ENCODE measurements at regions not wholly inside any gene's neighbourhood (a gene's known extent, or its start where the extent isn't known, plus 50 kb on each side); places are given as distances from the start of the nearest gene placed in this dataset.

DNA sequence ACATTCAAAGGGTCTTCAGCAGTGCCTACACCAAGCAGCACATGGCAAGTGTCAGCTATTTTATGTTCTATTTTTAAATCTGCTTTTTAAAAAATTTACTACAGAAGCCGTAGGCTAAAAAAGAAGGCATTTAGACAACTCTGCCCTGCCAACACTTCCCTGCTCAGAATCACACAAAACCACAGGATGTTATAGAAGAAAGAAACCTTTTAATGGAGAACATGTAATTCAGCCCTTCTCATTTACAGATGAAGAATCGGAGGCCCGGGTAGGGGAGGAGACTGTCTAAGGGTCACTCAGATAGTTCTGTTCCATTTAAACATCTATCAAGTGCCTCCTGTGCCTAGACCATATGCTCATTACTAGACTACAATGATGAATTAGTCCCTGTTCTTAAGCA, 171.8 kb upstream of the NTF3 start:
- CTCF ChIA-PET = no interaction called here

DNA sequence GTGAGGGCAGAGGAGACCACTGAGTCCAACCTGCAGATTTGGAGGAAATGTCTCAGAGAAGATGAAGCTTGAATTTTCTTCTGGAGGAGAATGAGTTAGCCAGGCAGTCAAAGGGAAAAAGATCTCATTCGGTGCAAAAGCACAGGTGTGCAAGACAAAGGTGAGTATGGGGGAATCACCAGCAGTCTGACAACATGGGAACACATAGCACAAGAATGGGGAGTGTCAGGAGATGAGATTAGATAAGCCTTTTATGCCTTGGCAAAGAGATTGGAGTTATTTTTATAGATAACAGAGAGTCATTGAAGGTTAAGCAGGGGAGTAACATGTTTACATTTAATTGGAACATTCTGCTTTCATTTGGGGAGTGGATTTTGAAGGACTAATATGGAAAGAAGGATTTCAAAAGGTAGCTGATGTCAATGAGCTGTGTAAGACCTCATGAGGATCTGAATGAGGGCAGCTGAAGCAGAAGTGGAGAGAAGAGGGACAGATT, 171.3 kb upstream of the NTF3 start:
- Histone ChIP-seq H3K9me2 (replicated peaks; ENCODE audit: low read length) (no peaks in the 10 kb centered on the region), H3K27me3 (ENCODE audit: low read length) (no peaks in the 10 kb centered on the region), H3F3A (ENCODE audit: low read length, unreplicated experiment) (no peaks in the 10 kb centered on the region), H2AFZ (ENCODE audit: low read length) (no peak overlapping the region), H3K36me3 (ENCODE audit: low read depth, low read length) (no peaks in the 10 kb centered on the region), H4K20me1 (ENCODE audit: low read length) (no peaks in the 10 kb centered on the region), H3K27ac (ENCODE audit: low read length) (no peak overlapping the region), H3K4me2 (ENCODE audit: low read length) (no peak overlapping the region), H3K4me1 (ENCODE audit: insufficient read depth, low read length) (no peaks in the 10 kb centered on the region), H3K9me3 (ENCODE audit: low read length) (no peaks in the 10 kb centered on the region), H3K79me2 (ENCODE audit: low read length) (no peaks in the 10 kb centered on the region), H3K4me3 (ENCODE audit: low read length) (no peak overlapping the region), H3K9ac (ENCODE audit: low read length) (no peak overlapping the region)
- intact Hi-C loops (cut with micrococcal nuclease) = no loop called here
- no peak for TF ChIP-seq EZH2phosphoT487 (IDR thresholded peaks at IDR 0.05; ENCODE audit: borderline replicate concordance, low read length)
- CTCF ChIA-PET = no interaction called here
- BruUV-seq (replicated peaks) = no TSS peak
- ATAC-seq (no peak), DNase-seq (no peak)
- POLR2A ChIA-PET (ENCODE audit: unreplicated experiment) = no interaction called here

More for the DNA sequence above, 171.8 kb upstream of the NTF3 start:
- Histone ChIP-seq H3K27ac (ENCODE audit: low read length) (no peak overlapping the region), H3K4me2 (ENCODE audit: low read length) (no peak overlapping the region), H3K4me3 (ENCODE audit: low read length) (no peak overlapping the region), H3K36me3 (ENCODE audit: low read depth, low read length) (no peaks in the 10 kb centered on the region), H3K9me3 (ENCODE audit: low read length) (no peaks in the 10 kb centered on the region), H3K27me3 (ENCODE audit: low read length) (no peaks in the 10 kb centered on the region), H3F3A (ENCODE audit: low read length, unreplicated experiment) (no peaks in the 10 kb centered on the region), H3K9ac (ENCODE audit: low read length) (no peak overlapping the region), H3K4me1 (ENCODE audit: insufficient read depth, low read length) (no peaks in the 10 kb centered on the region), H3K79me2 (ENCODE audit: low read length) (no peaks in the 10 kb centered on the region), H4K20me1 (ENCODE audit: low read length) (no peaks in the 10 kb centered on the region), H2AFZ (ENCODE audit: low read length) (no peak overlapping the region), H3K9me2 (replicated peaks; ENCODE audit: low read length) (no peaks in the 10 kb centered on the region)
- intact Hi-C loops (cut with micrococcal nuclease) = no loop called here
- POLR2A ChIA-PET (ENCODE audit: unreplicated experiment) = no interaction called here
- no peak for TF ChIP-seq EZH2 (IDR thresholded peaks at IDR 0.05; ENCODE audit: low read length, unreplicated experiment)
- no peak for TF ChIP-seq EZH2phosphoT487 (IDR thresholded peaks at IDR 0.05; ENCODE audit: borderline replicate concordance, low read length)
- TF ChIP-seq, protein P1, sequence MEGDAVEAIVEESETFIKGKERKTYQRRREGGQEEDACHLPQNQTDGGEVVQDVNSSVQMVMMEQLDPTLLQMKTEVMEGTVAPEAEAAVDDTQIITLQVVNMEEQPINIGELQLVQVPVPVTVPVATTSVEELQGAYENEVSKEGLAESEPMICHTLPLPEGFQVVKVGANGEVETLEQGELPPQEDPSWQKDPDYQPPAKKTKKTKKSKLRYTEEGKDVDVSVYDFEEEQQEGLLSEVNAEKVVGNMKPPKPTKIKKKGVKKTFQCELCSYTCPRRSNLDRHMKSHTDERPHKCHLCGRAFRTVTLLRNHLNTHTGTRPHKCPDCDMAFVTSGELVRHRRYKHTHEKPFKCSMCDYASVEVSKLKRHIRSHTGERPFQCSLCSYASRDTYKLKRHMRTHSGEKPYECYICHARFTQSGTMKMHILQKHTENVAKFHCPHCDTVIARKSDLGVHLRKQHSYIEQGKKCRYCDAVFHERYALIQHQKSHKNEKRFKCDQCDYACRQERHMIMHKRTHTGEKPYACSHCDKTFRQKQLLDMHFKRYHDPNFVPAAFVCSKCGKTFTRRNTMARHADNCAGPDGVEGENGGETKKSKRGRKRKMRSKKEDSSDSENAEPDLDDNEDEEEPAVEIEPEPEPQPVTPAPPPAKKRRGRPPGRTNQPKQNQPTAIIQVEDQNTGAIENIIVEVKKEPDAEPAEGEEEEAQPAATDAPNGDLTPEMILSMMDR (conservative IDR thresholded peaks at IDR 0.05; ENCODE audit: low read depth, low read length) = no peak
- BruUV-seq (replicated peaks) = no TSS peak
- no peak for ATAC-seq
- DNase-seq = no peak

DNA sequence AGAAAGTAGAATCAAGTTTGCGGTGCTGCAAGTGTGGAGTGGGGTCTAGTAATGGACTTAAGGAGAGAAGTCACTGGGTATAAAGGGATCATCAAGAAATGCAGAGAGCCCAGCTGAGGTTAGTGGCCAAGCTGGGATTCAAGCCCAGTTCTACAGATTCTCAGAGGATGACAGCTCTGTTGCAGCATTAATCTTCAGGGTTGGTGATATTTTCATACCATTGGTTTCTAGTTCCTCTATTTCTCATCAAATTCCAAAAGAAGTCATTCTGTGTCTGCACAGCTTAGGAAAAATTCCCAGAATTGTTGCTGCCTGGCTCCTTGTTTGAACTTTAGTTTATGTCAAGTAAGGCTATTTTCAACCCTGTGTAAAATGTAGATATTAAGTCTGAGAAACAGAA, 169.5 kb upstream of the NTF3 start:
- CTCF ChIA-PET = no interaction called here
- Histone ChIP-seq H2AFZ (ENCODE audit: low read length) (no peak overlapping the region), H3K9ac (ENCODE audit: low read length) (no peak overlapping the region), H4K20me1 (ENCODE audit: low read length) (no peaks in the 10 kb centered on the region), H3F3A (ENCODE audit: low read length, unreplicated experiment) (no peaks in the 10 kb centered on the region), H3K4me1 (ENCODE audit: insufficient read depth, low read length) (no peaks in the 10 kb centered on the region), H3K9me2 (replicated peaks; ENCODE audit: low read length) (no peaks in the 10 kb centered on the region), H3K4me2 (ENCODE audit: low read length) (no peak overlapping the region), H3K27me3 (ENCODE audit: low read length) (no peaks in the 10 kb centered on the region), H3K27ac (ENCODE audit: low read length) (no peak overlapping the region), H3K9me3 (ENCODE audit: low read length) (no peaks in the 10 kb centered on the region), H3K79me2 (ENCODE audit: low read length) (no peaks in the 10 kb centered on the region), H3K4me3 (ENCODE audit: low read length) (no peak overlapping the region), H3K36me3 (ENCODE audit: low read depth, low read length) (no peaks in the 10 kb centered on the region)
- POLR2A ChIA-PET (ENCODE audit: unreplicated experiment) = no interaction called here
- DNase-seq (no peak), ATAC-seq (no peak)
- TF ChIP-seq, protein P1 (conservative IDR thresholded peaks at IDR 0.05; ENCODE audit: low read depth, low read length) = no peak
- no peak for TF ChIP-seq EZH2 (IDR thresholded peaks at IDR 0.05; ENCODE audit: low read length, unreplicated experiment)
- TF ChIP-seq EZH2phosphoT487 (IDR thresholded peaks at IDR 0.05; ENCODE audit: borderline replicate concordance, low read length) = no peak
- BruUV-seq (replicated peaks) = no TSS peak
- intact Hi-C loops (cut with micrococcal nuclease) = no loop called here
